HG02588 (cell line): ENCODE measurements at regions not wholly inside any gene's neighbourhood (a gene's known extent, or its start where the extent isn't known, plus 50 kb on each side); places are given as distances from the start of the nearest gene placed in this dataset.

Experiments used
- ATAC-seq: cut with Tn5 transposase; IDR thresholded peaks from one replicate; pipeline ENCODE4 v1.9.1; 2021; ENCODE audit warnings: mild to moderate bottlenecking, moderate library complexity; ENCODE audit not compliant: unreplicated experiment

DNA sequence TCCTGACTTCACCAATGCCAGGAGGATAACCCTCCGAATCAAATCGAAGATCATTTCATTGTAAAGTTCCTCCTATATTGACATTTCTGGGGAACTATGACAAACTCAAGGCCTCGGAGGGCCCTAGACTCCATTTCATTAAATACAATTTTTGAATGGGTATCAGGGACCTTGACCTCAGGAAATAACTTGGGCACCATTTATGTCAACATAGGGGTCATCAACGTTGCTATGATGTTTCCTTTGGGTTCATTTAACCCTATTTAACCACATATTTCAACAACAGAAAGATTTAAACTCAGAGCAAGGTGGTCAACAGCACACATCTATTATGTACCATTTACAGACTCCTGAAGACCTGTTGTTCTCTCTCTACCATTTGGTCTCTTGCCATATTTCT is 395.1 kb downstream of the TRIML1 start:
- no peak for ATAC-seq

DNA sequence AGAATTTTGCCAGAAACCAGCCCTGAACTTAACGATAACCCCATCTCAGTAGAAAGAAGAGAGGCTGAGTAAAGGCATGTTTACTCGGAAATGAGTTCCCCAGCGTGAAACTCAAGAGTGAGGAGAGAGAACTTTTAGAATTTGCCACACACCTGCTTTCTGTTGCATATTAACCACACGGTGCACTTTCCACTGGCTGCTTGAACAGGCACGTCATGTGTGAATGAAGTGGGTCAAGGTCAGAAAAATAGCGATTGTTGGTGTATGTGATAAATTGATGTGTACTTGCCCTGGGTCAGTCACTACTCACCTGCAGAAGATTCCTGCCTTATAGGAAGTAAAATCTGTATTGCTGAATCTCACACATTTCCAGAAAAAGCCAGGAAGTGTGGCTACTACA is 395.7 kb downstream of the TRIML1 start:
- ATAC-seq, result no peak

DNA sequence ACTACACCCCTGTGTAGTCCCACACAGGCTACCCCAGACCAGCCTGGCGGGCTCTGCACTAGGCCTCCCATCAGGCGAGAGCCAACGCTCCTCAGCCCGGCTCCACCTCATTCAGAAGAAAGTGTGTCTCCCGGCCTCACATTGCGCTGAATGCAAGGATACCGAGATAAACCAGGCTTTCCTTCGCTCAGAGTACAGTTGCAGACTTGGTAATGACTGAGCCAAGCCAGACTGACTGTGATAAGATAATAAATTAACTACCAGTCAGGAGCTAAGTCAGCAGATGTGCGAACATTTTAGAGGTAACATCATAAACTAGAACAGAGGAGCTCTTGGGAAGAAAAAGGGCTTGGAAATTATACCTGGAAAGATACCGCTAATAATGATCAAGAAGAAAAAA is 397.6 kb downstream of the TRIML1 start:
- no peak for ATAC-seq

DNA sequence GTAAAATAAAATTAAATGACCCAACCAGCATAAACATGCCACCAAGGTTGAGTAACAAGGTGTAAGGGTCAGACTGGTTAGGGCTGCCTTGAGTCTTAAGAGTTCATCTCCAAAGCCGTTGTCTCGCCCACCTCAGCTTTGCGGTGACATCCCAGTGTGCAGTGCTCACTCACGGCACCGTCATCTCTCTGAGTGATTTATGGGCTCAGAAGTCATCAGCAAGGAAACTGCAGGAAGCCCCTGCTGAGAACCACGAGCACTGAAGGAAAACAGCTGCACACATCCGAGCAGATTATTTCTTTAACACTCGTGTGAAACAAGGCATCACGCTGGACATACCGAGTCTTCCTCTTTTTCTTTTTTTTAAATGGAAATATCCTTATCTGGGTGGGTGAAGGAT is 411.1 kb downstream of the TRIML1 start:
- ATAC-seq, result no peak

DNA sequence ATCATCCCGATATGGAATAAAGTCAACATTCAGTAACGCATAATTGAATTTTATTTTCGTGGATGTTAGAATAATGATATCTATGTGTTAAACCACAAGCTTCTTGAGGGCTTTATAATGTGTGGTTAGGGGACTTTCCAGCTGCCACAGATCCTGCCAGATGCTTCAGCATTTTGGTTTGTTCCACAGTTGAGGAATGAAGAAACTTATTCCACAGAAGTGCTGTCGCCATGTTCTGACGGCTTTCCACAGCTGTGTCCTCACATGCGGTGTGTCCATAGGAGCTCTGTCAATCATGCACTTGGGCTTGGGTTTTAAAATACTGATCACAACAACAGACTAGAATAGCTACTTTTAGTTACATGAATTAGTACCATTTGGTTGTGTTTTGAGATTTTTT is 411.9 kb downstream of the TRIML1 start:
- no peak for ATAC-seq

DNA sequence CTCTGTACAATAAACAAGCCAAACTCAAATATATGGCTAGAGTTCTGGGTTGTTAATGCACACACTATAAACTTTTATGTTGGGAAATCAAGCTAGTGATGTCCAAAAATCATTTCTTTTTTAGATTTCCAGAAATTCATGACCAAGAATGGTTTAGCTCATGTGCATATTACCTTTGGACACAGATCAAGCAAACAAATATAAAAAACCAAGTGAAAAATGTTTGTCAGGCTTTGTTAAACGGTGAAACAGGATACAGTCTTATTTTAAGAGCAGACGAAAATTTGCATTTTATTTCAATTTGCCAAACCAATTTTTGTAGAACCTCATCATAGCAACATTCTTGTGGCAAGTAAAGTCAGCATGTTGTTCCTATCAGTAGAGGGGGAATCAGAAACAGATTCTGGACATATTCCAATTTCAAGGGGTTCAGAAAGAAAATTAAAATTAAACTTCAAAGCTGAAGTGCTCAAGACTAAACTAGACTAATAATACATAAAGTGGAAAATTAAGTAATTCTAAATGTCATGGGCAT is 413.6 kb downstream of the TRIML1 start:
- no peak for ATAC-seq

DNA sequence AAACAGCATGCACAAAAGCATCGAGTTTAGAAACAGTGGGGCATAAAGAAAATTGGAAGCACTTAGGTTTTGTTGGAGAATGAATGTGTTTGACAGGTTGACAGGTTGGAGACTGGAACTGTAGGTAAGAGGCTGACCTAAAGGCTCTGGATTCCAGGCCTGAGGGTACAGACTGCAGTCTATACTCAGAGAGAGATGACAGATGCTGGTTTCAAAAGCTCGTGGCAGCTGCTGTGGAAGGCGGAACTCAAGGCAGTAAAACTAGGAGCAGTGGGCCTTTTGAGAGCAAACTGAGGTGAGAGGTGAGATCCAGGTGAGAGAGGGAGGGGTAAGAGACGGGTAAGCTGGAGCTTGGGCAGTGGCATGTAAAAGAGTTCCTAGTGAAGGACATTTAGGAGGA is 415.2 kb downstream of the TRIML1 start:
- ATAC-seq, result no peak

DNA sequence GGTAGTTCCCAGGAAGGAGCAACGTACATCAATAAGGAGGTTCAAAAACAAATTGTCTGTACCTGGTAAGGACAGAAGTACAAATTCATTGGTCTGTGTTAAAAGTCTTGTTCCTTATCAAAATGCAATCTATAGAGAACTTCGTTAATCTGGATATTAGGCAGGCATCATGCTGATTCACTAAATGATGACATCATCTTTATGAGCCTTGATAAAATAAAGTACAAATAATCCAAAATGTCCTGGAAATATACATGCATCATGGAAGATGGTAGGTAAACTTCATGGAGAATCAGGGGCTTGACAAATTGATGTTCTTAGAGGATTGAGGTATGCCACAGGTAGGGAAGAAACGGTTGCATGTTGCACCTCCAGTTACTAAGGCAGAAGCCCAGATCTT is 433.9 kb downstream of the TRIML1 start:
- ATAC-seq, result no peak

DNA sequence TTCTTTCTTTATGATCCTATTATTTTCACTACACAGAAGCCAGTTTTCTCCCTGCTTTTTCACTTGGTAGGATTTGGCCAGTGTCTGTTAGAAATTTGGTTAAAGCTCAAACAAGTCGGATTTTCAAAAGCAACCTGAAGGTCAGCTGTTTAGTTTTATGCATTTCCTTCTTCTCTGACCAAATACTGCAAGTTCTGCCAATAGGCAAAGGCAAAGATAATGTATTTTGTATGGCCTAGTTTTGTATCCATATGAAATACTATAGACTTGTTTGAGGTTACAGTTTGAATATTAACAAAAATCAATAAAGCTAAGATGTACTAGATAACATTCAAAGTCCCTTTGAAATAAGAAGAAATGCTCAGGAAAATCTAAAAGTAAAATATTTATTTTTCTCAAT is 439.4 kb downstream of the TRIML1 start:
- ATAC-seq, result no peak

DNA sequence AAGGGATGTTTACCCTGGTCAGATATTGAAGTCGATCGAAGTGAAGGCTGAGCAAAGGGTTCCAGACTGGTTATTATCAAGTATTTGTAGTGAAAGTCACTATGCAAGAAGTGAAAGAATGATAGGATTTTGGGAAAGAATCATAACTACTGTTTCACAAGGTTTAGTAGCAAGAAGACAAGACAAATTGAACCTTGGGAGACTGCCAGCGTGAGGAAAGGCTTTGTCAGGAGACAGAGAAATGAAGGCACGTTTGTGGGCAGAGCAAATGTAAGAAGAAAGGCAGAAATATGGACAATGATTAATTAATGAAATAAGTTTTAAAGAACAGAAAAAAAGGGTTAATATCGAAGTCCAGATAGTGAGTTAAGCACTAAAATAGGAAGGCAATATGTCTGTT is 456.8 kb downstream of the TRIML1 start:
- ATAC-seq, result no peak

DNA sequence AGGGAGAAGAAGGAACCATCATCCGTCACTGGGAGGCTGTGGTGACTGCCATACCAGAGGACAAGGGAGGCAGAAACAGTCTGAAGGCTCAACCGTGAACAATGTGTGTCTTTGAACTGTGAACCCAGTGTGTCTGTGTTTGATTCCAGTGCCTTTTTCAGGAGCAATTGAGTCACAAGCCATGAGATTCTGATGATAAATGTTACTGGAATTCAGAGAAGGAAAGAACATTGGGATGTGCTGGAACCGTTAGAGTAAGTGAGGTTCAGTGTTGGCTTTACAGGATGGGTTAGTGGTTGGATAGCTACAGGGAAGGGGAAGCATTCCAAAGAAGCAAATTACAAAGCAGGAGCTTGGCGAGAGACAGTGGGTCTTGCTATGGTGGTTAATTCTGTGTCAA is 464.4 kb downstream of the TRIML1 start:
- no peak for ATAC-seq

DNA sequence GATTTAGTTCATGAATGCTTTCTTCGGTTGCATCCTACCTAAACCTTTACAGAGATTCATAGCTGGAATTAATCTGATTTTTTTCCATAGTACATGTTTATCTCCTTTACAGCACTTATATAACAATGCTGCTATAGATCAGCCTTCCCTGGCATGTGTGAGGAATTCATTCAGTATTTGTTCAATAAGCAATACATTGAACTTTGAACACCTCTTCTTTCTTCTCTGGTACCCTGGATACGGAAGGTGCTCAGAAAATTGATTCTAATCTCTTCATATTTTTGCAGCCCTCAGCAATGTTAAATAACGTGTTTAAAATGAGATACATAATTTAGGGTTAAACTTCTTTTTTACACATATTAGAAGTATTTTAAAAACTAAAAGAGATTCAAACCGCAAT is 467.4 kb downstream of the TRIML1 start:
- ATAC-seq, result no peak

DNA sequence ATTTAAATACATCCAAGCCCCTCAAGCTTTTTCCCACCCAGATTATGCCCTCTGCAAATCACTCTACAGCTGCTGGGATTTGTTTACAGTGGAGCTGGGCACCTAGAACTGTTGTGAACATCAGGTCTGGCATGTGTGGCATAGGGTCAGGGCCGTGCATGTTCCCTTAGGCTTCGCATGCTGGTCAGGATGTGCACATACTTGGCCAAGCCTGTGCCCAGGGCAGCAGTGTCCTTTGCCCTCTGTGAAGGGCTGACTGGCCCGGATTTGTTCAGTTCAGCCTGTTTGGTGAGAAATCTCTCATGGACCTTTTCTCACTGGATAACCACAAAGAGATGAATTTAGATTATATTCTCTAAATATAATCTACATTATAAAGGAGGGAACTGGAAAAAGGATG is 471.9 kb downstream of the TRIML1 start:
- no peak for ATAC-seq

DNA sequence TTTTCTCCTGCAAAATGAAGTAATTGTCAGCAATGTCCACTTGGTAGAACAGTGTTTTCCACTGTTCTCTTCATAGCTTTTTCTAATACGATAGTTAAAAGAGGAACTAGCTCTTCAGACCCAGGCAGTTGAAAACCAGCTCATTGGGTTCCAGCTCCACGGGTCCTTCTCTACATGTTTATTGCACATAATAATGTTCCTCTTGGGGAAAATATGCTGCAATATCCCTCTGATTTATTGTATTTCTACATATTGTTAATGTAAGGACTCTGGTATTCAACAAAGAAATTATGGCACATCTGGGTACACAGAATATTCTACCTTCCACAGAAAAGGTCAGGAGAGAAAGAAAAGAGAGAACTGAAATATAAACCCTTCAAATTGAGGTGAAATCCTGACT is 473.4 kb downstream of the TRIML1 start:
- no peak for ATAC-seq

DNA sequence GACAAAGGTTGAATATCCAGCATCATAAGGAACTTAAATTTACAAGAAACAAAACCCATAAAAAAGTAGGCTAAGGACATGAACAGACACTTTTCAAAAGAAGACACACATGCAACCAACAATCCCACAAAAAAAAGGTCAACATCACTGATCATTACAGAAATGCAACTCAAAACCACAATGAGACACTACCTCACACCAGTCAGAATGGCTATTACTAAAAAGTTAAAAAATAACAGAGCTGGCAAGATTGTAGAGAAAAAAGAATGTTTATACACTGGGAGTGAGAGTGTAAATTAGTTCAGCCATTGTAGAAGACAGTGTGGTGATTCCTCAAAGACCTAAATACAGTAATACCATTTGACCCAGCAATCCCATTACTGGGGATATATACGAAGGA is 474.7 kb downstream of the TRIML1 start:
- ATAC-seq, result no peak

DNA sequence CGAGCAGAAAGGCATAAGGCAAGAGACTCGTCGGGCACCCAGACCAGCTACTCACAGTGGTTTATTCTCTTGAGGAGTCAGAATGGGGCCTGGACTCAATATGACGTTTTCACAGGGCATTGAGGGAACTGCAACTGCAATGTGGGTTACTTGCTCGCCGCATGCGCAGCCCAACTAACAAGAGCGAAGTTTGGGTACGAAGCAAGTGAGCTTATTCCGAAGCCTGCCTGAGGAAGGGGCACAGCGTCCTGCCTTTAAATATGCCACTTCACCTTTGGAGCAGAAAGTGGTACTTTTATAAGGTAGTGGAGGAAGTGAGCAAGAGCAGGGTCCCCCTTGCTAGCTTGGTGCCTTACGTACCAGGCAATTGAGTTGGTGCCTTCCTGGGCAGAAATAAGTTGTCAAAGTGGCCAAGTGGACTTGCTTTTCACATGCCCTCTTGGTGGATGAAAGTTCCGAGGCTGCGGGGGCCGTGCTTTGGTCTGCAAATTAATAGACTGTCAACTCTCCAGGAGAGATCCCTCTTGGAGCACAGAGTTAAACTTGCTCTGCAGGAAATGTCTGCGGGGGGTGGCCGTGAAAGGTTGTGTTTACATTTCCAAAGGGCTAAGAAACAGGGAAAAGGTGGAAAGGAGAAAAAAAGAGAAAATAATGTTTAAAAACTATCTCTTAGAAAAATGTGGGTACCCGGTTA is 480.4 kb downstream of the TRIML1 start:
- no peak for ATAC-seq

DNA sequence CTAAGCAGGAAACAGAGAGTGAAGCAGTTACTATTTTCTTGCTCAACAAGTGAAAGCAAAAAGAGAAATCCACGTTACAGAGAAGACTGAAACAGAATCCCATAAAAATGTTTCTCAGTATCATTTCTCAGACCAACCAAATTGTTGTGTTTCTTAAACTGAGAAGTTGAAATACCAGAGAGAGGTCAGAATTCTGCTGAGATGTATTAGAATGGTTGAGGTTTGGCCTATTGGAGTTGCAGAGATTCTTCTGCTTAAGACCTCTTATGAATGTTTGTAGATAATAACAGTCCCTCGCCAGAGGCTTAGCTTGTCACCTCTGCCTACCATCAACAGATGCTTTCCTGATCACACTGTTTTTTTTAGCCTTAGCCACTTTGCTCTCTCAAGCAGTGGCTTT is 481.4 kb downstream of the TRIML1 start:
- ATAC-seq, result no peak

DNA sequence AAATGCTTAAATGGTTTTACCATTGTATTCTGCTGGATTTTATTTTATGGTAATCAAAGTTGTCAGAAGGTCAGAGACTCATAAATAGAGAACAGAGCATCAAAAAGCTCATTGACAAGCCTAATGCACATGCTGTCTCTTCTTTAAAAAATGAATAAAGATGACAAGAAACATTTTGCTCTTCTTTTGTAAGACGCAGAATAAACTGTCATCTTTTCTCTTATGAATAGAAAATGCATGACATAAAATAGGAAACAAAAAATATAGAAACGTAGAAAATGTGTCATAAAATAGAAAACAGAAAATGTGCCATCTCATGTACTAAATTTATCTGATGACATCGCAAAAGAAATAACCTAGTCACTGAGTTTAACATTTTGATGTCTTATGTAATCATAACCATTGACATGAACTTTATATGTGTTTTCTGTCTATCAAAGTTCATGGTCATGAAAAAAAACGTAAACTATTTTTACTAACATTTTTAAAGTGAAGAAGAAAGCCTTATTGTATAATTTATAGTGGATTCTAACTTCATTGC is 484.1 kb downstream of the TRIML1 start:
- ATAC-seq, result no peak

DNA sequence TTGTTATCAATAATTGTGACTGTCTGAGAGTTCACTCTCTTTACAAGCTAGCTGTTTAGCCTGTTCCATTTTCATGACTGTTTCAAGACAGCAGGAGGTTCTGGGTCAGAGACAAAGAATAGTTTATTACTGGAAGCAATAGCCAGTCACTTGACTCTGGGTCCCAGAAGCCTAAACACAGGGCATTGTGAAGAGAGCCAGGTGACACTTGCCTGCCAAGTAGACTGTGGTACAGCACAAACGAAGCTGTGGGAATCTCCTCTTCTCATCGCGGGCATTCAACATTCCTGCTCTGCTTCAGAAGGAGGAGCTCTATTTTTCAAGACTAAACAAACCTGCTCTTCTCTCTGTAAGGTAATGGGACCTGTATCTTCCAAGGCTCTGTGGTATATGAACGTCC is 485.1 kb downstream of the TRIML1 start:
- no peak for ATAC-seq

DNA sequence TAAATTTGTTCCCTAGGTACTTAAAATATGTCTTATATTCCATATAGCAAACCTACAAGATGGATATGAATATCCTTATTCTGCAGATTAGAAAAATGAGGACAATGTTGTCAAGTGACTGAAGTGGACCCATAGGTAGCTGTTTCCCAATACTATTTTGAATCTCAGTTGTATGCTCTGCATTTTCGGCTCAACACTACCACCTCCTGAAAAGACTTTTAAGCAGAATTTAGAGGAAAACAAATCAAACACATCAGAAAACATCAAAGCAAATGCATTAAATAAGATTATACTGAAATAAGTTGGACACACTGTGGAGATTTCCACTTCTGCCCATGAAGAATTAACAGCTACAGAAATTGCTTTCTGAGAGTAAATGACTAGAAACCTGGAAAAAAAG is 488.7 kb downstream of the TRIML1 start:
- no peak for ATAC-seq

DNA sequence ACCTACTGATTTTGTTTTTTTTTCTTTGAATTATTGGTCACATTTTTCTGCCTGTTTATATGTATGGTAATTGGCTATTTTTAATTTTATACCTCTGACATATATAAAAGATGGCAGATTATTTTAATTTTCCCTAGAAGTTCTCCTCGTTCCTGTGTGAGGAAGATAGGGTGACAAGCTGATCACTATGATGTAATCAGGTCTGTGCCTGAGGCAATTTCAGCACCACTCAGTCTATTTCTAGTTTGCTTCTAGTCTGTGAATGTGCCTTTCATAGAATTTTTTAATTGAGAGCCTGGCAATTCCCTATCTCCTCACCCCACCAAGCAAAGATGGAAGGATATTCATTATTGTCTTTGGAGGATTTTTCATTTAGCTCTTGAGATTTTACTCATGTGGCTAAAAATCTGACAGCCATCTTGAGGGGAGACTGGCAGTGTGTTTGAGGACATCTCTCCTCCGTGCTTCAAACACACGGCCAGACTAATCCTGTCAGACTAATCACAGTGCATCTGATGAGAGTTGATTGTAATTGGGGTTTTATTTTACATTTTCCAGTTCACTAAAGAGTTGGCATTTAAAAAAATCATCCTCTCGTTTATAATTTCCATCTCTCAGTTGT is 500.3 kb downstream of the TRIML1 start:
- no peak for ATAC-seq

DNA sequence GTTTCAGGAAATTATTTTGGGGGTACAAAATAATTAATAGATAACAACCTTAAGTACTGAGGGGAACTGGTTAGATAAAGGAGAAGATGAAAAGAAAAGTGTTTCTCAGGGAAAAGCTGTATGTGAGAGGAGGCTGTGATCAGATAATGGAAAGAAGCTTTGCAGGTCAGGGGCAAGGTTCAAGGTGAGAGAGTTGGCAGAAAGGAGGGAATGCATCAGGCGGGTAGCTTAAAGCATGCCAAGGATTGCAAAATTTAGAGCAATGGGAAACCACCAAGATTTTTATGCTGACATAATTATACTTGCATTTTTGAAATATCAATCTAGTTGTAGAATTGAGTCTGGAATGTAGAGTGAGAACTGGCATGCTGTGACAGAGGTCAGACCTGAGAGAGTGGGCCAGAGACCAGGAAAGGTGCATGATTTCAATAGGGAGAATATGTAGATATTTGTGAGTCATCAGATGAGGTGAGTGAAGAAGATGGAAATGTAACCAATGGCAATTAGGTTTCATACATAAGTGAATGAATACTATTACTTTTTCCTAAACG is 508.7 kb downstream of the TRIML1 start:
- no peak for ATAC-seq
